ENCODE measurements at regions not wholly inside any gene's neighbourhood (a gene's known extent, or its start where the extent isn't known, plus 50 kb on each side); places are given as distances from the start of the nearest gene placed in this dataset.

DNA sequence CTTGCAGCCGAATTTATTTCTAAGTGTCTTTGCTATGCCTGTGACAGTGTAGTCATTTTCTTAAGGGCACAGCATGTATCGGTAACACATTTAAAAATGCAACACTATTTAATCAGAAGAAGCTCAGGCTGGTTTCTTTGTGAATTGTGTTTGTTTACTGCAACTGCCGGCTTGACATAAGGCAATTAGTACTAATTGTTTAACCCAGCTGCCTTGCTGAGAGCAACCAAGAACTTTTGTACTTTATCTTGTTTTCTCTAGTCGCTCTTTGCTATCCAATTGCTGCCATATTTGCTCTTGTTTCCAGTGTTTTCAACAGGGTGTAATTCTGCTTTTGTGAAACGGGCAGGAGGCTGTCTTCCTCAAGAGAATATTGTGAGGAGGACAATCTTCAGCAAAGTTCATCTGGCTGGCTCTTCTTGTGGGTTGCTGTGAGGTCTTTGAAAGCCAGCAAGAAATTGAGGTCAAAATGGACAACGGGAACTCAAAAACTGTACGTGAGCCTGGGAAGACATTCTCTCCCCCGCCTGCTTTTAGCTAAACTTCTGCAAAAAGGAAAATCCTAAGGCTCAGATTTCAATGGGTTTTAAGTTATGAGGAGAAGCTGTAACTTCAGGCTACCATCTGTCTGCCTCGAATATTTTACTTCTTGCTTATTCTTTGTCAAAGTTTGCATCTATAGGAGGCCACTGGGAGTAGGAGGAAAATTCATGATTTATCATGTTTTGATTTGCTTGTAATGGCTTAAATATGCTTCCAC lies 75.8 kb upstream of the TSHZ3 start:
- intact Hi-C loops (cut with DNase I; ENCODE audit: low total_unique reads) (no loop called here), in situ Hi-C loops (cut with MboI; ENCODE audit: low pct_ligation_motif_present in 1 of 4, low pct_unique_long_range_greater_than_20kb in 1 of 4, low sequenced_read_pairs in 3 of 4) (no loop called here)
- no peak overlapping the region for H3K4me3 ChIP-seq
- H3K27ac ChIP-seq: no peak overlapping the region
- DNase-seq: no peak
- 61 to 65% methylated on average over 8 to 9 of the region's 9 CpGs for WGBS, 2 donors (ENCODE audit: low coverage in 1 of 2)
- no peaks in the 10 kb centered on the region for H3K4me1 ChIP-seq
- TF ChIP-seq POLR2A (IDR thresholded peaks at IDR 0.05) (no peak), POLR2AphosphoS5 (IDR thresholded peaks at IDR 0.05) (no peak), EP300 (IDR thresholded peaks at IDR 0.05; ENCODE audit: low read depth) (no peak)
- TF ChIP-seq, protein P1, sequence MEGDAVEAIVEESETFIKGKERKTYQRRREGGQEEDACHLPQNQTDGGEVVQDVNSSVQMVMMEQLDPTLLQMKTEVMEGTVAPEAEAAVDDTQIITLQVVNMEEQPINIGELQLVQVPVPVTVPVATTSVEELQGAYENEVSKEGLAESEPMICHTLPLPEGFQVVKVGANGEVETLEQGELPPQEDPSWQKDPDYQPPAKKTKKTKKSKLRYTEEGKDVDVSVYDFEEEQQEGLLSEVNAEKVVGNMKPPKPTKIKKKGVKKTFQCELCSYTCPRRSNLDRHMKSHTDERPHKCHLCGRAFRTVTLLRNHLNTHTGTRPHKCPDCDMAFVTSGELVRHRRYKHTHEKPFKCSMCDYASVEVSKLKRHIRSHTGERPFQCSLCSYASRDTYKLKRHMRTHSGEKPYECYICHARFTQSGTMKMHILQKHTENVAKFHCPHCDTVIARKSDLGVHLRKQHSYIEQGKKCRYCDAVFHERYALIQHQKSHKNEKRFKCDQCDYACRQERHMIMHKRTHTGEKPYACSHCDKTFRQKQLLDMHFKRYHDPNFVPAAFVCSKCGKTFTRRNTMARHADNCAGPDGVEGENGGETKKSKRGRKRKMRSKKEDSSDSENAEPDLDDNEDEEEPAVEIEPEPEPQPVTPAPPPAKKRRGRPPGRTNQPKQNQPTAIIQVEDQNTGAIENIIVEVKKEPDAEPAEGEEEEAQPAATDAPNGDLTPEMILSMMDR (IDR thresholded peaks at IDR 0.05): no peak
- H3K36me3 ChIP-seq: no peaks in the 10 kb centered on the region
- H3K27me3 ChIP-seq: no peaks in the 10 kb centered on the region
- no peaks in the 10 kb centered on the region for H3K9me3 ChIP-seq

DNA sequence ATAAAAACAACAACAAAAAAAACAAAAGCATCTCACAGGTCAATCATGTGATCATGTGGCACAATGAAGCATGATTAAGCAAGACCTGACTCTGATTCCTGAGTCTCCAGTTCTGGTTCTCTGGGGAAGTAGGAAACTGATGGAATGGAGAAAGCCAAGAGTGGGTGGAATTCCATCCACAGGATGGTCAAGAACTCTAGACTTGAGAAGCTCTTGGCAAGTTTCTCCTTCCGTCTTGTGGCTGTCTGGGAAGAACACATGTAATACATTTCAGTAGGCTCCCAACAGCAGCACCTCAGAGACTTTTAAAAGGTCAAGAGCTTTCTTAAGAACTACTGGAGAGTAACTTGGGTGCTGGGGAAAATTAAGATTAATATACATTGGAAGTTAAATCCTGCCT lies 78.6 kb upstream of the TSHZ3 start:
- no peak for DNase-seq
- in situ Hi-C loops (cut with MboI; ENCODE audit: low pct_ligation_motif_present in 1 of 4, low pct_unique_long_range_greater_than_20kb in 1 of 4, low sequenced_read_pairs in 3 of 4): no loop called here

DNA sequence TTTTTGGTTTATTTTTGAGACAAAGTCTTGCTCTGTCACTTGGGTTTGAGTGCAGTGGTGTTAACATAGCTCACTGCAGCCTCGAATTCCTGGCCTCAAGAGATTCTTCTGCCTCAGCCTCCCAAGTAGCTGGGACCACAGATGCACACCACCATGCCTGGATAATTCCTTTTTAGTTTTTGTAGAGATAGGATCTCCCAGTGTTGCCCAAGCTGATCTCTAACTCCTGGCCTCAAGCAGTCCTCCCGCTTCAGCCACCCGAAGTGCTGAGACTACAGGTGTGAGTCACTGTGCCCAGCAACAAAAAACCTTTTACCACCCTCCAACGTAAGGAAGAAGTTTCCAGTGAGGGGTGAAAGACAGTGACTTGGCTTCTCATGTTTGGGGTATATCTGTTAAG lies 81.1 kb upstream of the TSHZ3 start:
- H3K4me1 ChIP-seq: no peaks in the 10 kb centered on the region
- DNase-seq: no peak
- no peak for TF ChIP-seq POLR2A (IDR thresholded peaks at IDR 0.05)
- TF ChIP-seq EP300 (IDR thresholded peaks at IDR 0.05; ENCODE audit: low read depth): no peak
- TF ChIP-seq, protein P1 (IDR thresholded peaks at IDR 0.05): no peak
- no peaks in the 10 kb centered on the region for H3K36me3 ChIP-seq
- WGBS, 2 donors (ENCODE audit: low coverage in 1 of 2): 68% methylated on average over 4 of the region's 4 CpGs; no CpG with 5 or more reads in 1 of the 2 donors
- no peaks in the 10 kb centered on the region for H3K27me3 ChIP-seq
- in situ Hi-C loops (cut with MboI; ENCODE audit: low pct_ligation_motif_present in 1 of 4, low pct_unique_long_range_greater_than_20kb in 1 of 4, low sequenced_read_pairs in 3 of 4) (no loop called here), intact Hi-C loops (cut with DNase I; ENCODE audit: low total_unique reads) (no loop called here)
- no peaks in the 10 kb centered on the region for H3K9me3 ChIP-seq
- no peak overlapping the region for H3K27ac ChIP-seq
- no peak overlapping the region for H3K4me3 ChIP-seq

More for the DNA sequence above, 78.6 kb upstream of the TSHZ3 start:
- no peaks in the 10 kb centered on the region for H3K4me1 ChIP-seq
- H3K4me3 ChIP-seq: no peak overlapping the region
- intact Hi-C loops (cut with DNase I; ENCODE audit: low total_unique reads): no loop called here
- 86 to 100% methylated on average over 1 of the region's 1 CpG for WGBS, 2 donors (ENCODE audit: low coverage in 1 of 2)
- no peak for TF ChIP-seq EP300 (IDR thresholded peaks at IDR 0.05; ENCODE audit: low read depth)
- no peak for TF ChIP-seq POLR2A (IDR thresholded peaks at IDR 0.05)
- TF ChIP-seq, protein P1 (IDR thresholded peaks at IDR 0.05): no peak
- TF ChIP-seq POLR2AphosphoS5 (IDR thresholded peaks at IDR 0.05): no peak
- H3K27me3 ChIP-seq: no peaks in the 10 kb centered on the region
- no peaks in the 10 kb centered on the region for H3K36me3 ChIP-seq
- H3K9me3 ChIP-seq: no peaks in the 10 kb centered on the region
- H3K27ac ChIP-seq: no peak overlapping the region

DNA sequence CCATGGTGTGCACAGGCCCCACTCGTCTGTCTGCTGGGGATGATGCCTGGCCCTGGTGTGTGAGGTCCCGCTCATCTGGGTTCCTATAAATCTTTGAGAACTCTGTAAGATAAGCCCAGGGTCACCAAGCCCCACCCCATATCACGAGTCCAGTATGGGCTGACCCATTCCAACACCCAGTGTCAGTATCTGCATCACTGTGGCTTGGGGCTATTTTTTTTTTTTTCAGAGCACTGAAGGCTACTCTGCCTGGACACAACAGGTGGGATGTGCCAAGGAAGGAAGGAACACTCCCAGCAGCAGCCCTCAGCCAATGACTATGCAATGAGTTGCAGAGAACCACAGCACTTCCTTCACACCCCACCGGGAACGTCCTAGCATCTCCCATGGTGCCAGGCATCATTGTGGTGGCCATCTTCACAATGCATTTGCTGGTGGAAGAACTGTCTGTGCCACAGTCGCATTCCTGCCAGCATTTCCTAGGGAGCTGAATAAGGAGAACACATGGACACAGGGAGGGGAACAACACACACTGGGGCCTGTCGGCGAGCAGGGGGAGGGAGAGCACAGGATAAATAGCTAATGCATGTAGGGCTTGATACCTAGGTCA lies 83.1 kb upstream of the TSHZ3 start:
- H3K9me3 ChIP-seq: no peaks in the 10 kb centered on the region
- H3K36me3 ChIP-seq: no peaks in the 10 kb centered on the region
- no peak for DNase-seq
- TF ChIP-seq, protein P1 (IDR thresholded peaks at IDR 0.05): no peak
- TF ChIP-seq POLR2A (IDR thresholded peaks at IDR 0.05): no peak
- TF ChIP-seq EP300 (IDR thresholded peaks at IDR 0.05; ENCODE audit: low read depth): no peak
- TF ChIP-seq POLR2AphosphoS5 (IDR thresholded peaks at IDR 0.05): no peak
- no peaks in the 10 kb centered on the region for H3K4me1 ChIP-seq
- intact Hi-C loops (cut with DNase I; ENCODE audit: low total_unique reads): no loop called here
- in situ Hi-C loops (cut with MboI; ENCODE audit: low pct_ligation_motif_present in 1 of 4, low pct_unique_long_range_greater_than_20kb in 1 of 4, low sequenced_read_pairs in 3 of 4): no loop called here
- no peaks in the 10 kb centered on the region for H3K27me3 ChIP-seq
- whole genome bisulfite sequencing, 2 donors (ENCODE audit: low coverage in 1 of 2): 29 to 71% methylated on average over 1 to 8 of the region's 8 CpGs
- H3K27ac ChIP-seq: no peak overlapping the region
- H3K4me3 ChIP-seq: no peak overlapping the region

Measured in transverse colon (tissue), 4 donors.